ENCODE measurements at regions not wholly inside any gene's neighbourhood (a gene's known extent, or its start where the extent isn't known, plus 50 kb on each side); places are given as distances from the start of the nearest gene placed in this dataset.
"Not testable (repeated sequence)": the region's sequence is repeated elsewhere in the genome, so short reads cannot be mapped to it uniquely, and the experiment has no call there.

- ChIA-PET CTCF (no interaction called here), POLR2A (no interaction called here)
Measured at GRCh38 chr7:25431956-25432450, 203.7 kb upstream of the NPVF start.

GRCh38 chr7:25432807-25433206, 204.5 kb upstream of the NPVF start:
- POLR2A ChIA-PET = no interaction called here
- CTCF ChIA-PET = no interaction called here

- ChIA-PET CTCF (no interaction called here), POLR2A (no interaction called here)
Measured at GRCh38 chr7:25436413-25436812, 208.1 kb upstream of the NPVF start.

DNA sequence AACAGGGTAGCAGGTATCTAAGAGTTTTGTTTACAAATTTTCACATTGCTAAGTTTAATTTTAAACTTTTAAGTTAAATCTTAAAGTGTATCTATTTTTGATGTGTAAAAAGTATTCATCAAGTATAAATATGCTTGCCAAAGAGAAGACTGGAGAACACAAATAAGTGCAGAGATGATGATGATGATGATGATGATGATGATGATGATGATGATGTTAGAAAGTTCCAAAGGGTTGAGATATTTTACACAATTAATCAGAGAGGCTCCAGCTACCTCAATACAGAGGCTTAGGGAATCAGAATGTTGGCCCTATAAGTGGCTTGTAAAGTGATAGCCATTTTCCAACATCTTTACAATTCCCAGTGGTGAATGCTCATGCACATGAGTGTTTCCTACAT, 209.0 kb upstream of the NPVF start:
- ChIA-PET CTCF (no interaction called here), POLR2A (no interaction called here)

DNA sequence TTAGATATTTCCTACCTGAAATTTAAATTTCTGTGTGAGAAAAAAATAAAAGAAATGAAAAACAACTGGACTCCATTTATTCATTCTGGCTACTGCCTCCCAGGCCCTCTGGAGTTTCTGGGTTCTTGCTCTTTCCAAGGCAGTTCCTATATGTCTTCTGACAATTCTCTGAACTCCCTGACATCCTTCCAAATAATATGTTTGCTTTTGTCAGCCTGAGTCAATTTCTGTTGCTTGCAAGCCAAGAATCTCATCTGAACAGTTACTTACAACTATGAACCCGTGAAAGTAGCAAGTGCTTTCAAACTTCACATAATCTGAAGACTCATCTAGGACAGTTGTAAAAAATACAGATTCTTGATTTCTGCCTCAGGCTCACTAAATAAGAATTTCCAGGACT, 216.7 kb upstream of the NPVF start:
- ChIA-PET POLR2A (no interaction called here), CTCF (no interaction called here)

- ChIA-PET CTCF (no interaction called here), POLR2A (no interaction called here)
Measured at GRCh38 chr7:25448301-25448700, 220.0 kb upstream of the NPVF start.

DNA sequence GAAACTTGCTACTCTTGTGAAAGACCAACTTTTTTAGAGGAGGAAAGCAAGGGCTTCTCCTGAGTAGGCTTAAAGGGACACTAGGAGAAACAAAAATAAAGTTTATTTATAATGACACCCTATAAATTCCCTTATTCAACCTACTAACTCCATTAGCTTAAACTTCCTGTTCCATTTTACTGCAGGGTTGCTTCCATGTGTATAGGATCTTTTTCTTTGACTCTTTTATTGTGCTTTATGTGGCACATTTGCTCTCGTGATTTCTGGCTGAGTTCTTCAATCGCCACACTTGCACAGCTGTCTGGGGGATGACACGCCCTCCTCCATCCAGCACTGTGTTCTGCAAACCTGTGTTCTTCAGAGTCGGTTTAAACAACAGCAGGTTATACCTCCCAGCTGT, 225.7 kb upstream of the NPVF start:
- POLR2A ChIA-PET = no interaction called here
- CTCF ChIA-PET = no interaction called here

GRCh38 chr7:25454562-25455041, 226.3 kb upstream of the NPVF start:
- ChIA-PET POLR2A (no interaction called here), CTCF (no interaction called here)

GRCh38 chr7:25455683-25456251, 227.5 kb upstream of the NPVF start:
- ChIA-PET POLR2A (no interaction called here), CTCF (no interaction called here)

DNA sequence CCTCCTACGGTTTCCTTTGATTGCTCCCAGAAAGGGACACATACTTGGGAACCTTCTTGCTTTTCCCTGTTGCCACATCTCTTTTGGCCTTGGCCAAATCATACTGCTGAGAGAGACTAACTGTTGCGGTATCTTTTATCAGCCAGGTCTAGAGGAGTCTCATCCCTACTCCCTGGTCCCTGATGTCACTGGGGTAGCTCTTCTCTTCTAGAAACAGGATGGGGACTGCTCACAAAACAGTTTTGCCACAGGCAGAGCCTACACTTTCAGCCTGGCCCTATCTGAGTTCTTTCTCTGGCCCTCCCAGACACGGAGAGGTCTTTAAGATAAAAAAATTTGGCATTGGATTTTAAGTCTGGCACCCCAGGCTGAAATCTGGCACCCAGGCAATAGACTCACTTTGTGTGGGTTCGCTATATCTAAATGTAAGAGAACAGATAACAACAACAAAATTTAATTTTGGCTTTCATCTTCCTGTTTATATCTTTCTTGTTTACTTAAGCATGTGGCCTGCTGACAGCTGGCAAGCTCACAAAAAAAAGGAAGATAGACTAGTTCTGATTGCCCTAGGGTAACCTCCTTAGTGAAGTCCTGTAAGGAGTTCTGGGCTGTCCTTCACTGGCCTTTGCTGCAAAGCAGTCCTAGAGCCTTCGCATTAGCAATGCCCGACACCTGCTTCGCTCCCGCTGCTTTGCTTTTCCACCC, 228.3 kb upstream of the NPVF start:
- POLR2A ChIA-PET = no interaction called here
- CTCF ChIA-PET = no interaction called here

- CTCF ChIA-PET = no interaction called here
- POLR2A ChIA-PET = no interaction called here
Measured at GRCh38 chr7:25459057-25459456, 230.8 kb upstream of the NPVF start.

DNA sequence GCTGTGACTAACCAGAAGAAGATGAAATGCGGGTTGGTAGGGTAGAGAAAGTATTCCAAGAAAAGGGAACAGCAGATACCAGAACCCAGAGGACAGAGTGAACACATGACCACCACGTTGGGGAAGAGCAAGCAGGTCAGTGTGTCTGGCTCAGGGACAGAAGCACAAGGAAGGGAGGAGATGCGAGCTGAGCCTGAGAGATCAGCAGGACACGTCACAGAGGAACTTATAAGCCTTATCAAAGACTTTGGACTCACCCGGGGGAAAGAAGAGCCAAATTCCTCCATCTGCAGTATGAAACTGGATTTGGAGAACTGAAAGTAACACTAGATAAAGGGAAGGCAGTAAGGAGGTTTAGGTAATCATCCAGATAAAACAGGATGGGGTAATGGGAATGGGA, 232.1 kb upstream of the NPVF start:
- ChIA-PET POLR2A (no interaction called here), CTCF (no interaction called here)

- POLR2A ChIA-PET = no interaction called here
- CTCF ChIA-PET = no interaction called here
Measured at GRCh38 chr7:25469669-25470068, 241.4 kb upstream of the NPVF start.

DNA sequence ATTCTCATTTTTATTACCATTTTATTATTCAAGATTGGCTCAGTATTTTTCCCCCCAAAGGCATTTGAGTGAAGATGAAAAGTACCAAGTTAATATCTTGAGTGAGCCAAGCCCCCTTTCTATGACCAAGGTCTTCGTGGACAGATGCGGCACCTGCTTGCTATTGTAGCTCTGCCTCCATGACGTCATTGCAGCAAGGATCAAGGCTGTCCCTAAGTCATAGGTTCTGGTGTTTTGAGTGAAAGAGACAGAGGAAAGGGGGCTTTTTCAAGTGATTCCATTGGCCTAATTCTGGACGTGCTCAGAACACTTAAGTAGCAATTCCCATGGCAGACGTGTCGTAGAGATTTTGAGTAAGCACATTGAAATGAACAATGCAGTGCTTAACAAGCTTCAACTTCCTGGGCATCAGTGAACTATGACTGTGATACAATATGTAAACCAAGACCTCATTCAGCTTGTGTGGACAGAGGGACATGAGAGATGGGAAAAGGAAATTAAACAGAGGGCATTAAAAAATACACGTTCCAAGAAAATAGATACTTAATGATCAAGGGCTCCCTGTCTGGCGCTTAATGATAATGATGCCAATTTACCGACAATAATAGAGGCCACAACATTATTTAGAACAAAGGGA, 248.7 kb upstream of the NPVF start:
- POLR2A ChIA-PET = no interaction called here
- CTCF ChIA-PET = no interaction called here

DNA sequence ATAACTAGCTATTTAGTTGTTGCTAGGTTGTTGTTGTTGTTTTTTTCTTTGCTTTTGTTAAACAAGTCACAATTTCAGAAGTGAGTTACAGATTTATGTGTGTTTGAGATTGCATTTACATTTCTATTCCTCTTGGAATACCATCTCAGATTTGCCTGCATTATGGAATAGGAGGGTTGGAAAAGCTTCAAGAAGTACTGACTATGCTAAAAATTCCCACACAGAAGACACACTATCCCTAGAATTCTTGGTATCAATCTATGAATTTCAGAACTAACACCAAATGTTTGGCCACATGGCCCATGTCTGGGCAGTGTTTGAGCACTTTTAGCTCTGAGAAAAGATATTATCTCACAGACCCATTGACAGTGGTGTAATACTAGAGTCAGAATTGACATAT, 249.9 kb upstream of the NPVF start:
- CTCF ChIA-PET, POLR2A ChIA-PET: not testable (repeated sequence)

DNA sequence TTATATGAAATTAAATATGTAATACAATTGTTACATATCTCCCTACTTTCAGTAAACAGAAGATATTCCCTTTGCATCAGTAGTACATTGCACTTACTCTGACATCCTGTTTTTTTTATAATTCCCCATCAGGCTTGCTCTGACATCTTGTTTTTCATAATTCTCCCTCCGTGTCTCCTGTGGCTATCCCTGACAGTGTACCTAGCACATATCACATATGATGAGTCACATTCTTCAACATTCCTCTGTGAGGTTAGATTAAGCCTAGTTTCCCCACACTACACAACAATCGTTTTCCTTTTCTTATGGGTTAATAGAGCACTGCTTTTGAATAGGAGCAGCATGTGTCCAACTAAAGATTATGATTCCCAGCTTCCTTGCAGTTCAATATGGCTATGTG, 250.6 kb upstream of the NPVF start:
- CTCF ChIA-PET = no interaction called here
- POLR2A ChIA-PET = no interaction called here

DNA sequence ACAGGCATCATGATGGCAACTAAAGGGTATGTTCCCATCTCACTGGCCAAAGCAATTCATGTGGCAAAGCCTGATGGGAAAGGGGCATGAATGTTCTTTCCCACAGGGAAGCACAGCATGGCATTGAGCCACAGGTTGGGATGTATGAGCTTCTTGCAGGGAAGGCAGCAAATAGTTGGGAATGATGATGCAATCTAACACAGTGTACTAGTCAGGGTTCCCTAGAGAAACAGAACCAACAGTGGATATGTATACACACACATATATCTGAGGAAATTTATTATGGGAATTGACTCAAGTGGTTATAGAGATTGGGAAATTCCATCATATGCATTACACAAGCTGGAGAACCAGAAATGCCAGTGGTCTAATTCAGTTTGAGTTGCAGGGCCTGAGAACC, 253.6 kb upstream of the NPVF start:
- ChIA-PET POLR2A (no interaction called here), CTCF (no interaction called here)

DNA sequence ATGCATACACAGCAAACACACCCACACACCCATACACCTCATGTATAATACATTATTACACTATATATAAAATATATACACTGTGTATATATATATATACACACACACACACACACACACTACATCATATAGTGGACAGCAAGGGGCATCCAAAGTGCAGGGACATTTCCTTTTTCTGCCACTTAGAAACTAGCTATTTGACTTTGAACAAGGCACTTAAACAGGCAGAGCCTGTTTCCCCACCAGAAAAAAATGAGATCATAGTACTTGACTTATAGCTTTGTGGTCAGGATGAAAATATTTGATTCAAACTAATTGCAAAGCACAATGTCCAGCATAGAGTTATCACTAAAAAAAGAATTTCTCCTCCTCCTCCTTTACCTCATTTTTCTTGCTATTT, 254.3 kb upstream of the NPVF start:
- POLR2A ChIA-PET = no interaction called here
- CTCF ChIA-PET = no interaction called here

DNA sequence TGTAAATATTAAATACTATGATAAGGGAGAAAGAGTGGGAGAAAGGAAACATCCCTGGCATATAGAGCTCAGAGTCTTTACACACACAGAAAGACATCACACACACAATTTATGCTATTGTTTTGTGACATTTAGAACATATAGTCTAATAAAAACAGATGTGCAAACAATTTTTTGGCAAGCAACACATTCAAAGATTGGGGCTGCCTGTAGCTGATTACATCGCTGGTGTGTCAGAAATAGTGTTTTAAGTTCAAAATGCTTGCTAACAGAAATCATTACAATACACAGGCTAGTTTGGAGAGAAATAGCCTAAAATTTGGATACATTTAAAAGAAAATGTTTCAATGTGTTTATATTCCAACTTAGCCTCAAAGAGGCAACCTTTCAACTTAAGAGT, 256.7 kb upstream of the NPVF start:
- ChIA-PET POLR2A (no interaction called here), CTCF (no interaction called here)

GRCh38 chr7:25486656-25487055, 258.4 kb upstream of the NPVF start:
- CTCF ChIA-PET = no interaction called here
- POLR2A ChIA-PET = no interaction called here

DNA sequence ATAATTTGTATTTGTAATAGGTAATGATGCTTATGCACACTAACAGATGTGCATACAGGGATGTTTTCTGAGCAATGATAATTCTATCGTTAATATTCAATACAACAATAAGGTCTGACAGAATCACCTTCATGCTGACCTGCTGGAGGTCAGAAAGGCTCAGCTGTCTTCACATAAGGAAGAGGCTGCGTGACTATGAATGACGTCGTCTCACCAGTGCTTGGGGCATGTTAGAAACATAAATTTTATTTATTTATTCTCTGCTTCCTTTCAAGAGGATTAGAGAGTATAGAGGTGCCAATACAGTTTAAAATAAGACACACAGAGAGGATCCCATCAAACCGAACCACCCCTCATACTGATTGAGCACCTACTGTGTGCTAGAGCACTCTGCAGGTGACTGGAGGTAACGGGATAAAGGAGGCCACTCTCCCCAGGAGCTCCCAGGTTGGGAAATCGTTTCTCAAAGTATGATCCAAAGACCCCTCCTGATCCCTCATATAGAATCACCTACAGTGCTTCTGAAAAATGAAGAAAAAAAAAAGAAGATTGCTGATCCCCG, 265.6 kb upstream of the NPVF start:
- ChIA-PET POLR2A (no interaction called here), CTCF (no interaction called here)

- ChIA-PET CTCF (no interaction called here), POLR2A (no interaction called here)
Measured at GRCh38 chr7:25494896-25495295, 266.6 kb upstream of the NPVF start.

Data from activated CD8-positive, alpha-beta memory T cell treated with anti-CD3 and anti-CD28 coated beads for 36 hours (primary cell).